ENCODE measurements at regions not wholly inside any gene's neighbourhood (a gene's known extent, or its start where the extent isn't known, plus 50 kb on each side); places are given as distances from the start of the nearest gene placed in this dataset.

GRCh38 chr5:2300861-2301574, 418.3 kb upstream of the IRX4 start:
- DNase-seq (ENCODE audit: low spot score) (no peak), FAIRE-seq (no peak)

GRCh38 chr5:2300421-2300820, 417.7 kb upstream of the IRX4 start:
- DNase-seq (ENCODE audit: low spot score), result no peak
- no peak for FAIRE-seq

DNA sequence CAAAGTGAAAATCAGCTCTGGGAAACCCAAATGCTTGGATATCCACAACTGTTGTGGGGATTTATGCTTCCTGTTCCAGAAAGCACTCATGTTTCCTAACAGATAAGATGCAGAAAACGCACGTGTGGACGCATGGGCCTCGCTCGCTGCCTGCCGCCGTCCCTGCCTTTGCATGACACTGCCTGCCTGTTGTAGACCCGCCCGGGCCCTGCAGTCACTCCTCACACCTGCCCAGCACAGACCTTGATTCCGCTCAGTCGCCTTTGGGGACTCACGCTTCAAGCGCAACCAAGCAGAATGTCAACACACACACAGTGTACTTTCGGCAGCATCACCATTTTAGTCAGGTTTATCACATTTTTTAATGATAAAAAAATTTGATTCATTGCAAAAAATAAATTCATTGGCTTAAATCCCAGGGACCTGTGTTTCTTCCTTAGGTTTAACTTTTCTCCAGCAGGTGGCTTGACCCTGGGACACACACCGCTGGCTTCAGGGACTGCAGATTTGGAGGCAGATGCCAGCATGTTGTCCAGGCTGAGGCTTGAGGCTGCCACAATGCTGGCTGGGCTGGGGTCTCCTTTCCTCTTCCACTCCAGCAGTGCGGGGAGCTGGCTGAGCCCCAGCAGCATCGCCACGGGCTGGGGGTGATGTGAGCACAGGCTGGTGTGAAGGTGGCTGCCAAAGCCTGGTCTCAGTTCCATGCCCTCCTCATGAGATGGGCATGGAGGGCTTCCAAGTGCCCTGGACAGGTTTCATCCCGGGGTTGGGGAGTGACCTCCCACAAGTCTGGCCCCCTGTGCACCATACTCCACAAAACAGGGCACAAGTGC, 416.9 kb upstream of the IRX4 start:
- no peak for DNase-seq (ENCODE audit: low spot score)
- FAIRE-seq, result no peak

DNA sequence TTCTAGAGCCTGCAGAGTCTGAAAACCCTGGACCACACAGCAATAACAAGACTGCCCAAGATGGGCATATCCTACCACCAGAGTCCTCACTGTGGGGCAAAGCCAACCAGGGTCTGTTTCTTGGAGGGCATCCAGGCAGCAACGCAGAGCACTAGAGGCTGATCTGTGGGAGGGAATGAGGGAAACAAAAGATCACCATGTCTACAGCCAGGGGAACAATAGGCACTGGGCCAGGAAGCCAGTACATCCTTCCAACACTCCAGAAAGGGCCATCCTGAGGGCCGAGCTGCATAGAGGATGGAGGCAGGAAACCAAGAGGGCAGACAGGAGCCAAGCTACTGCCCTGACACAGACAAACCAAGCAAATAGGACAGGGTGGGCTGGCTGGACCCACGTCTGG, 416.1 kb upstream of the IRX4 start:
- DNase-seq (ENCODE audit: low spot score) (no peak), FAIRE-seq (no peak)

GRCh38 chr5:2297991-2298390, 415.3 kb upstream of the IRX4 start:
- no peak for DNase-seq (ENCODE audit: low spot score)
- no peak for FAIRE-seq

DNA sequence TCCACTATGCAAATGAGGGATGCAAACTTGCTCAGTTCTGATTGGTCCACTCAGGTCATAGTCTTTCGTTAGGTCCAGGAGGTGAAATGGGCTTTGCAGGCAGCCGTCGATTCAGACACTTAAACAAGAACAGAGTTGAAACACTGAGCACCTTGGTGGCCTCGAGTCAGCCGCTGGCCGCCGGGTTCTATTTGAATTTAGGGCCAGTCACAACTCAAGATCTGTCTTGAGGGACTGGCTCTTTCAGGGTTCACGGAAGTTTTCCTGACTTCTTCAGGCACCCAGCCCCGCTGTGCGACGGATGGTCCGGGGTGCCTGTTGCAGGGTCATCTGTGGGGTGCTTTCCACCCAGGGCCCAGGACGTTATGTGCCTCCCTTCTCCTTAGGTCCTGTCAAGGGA, 412.8 kb upstream of the IRX4 start:
- no peak for DNase-seq (ENCODE audit: low spot score)
- no peak for FAIRE-seq

DNA sequence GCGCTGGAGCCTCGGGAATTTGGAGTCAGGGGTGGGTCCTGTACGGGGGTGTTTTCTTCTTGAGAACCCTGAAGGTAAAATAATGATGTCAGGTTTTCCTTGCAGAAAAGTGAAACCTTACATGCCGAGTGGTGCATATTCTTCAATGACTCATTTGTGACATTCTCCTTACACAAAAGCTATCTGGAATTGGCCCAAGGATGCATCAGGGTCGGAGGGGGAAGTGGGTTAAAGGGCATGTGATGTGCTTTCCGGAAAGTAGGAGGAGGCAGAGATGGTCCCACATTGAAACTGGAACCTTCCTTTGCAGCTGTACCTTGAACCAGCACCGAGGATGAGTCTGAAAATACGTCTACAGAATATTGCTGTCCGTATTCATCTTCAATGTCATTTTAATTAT, 411.2 kb upstream of the IRX4 start:
- DNase-seq (ENCODE audit: low spot score), result peak; percentile 69
- FAIRE-seq, result peak; percentile 86

GRCh38 chr5:2291146-2291840, 408.6 kb upstream of the IRX4 start:
- no peak for FAIRE-seq
- no peak for DNase-seq (ENCODE audit: low spot score)

- no peak for FAIRE-seq
Measured at GRCh38 chr5:2289380-2289779, 406.7 kb upstream of the IRX4 start.

GRCh38 chr5:2288968-2289367, 406.2 kb upstream of the IRX4 start:
- DNase-seq (ENCODE audit: low spot score) (no peak), FAIRE-seq (no peak)

More at GRCh38 chr5:2289380-2289779, 406.7 kb upstream of the IRX4 start:
- DNase-seq (ENCODE audit: low spot score), result no peak

DNA sequence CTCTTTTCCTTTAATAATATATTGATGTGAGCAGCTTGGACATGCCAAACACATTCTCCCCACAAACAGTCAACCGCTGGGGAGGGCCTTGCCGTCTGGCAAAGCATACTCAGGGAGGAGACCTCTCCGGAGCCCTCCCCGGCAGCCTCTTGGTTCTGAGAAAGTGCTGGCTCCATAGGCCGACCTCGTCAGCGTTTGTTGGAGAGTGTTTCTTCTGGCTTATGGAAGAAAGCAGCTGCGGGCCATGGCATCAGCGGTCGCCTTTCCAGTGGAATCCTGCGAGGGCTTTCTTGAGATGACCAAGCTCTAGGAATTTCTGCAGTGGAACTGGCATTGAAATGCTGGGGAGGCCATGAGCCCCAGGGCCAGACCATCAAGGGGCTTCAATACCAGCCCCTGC, 405.7 kb upstream of the IRX4 start:
- DNase-seq (ENCODE audit: low spot score) (no peak), FAIRE-seq (no peak)

- no peak for DNase-seq (ENCODE audit: low spot score)
- peak; percentile 90 for FAIRE-seq
Measured at GRCh38 chr5:2286250-2286649, 403.5 kb upstream of the IRX4 start.

DNA sequence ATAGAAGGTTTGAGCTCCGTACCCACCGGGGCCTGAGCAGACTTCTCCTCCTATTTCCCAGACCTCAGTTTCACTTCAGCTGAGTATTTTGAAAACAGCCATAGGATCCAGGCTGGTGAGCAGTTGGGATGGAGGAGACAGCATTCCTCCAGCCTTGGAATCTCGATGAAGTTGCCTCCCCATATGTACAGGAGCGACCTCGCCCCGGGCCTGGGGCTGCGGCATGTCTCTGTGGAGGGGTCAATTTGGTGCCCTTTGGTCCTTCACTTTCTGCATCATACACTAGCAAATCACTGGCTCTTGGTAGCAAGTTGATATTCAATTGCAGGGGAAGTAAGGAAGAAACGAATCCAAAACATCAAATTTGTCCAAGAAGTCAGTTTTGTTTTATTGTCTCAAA, 402.0 kb upstream of the IRX4 start:
- FAIRE-seq (no peak), DNase-seq (ENCODE audit: low spot score) (no peak)

- FAIRE-seq (no peak), DNase-seq (ENCODE audit: low spot score) (no peak)
Measured at GRCh38 chr5:2283481-2284045, 400.8 kb upstream of the IRX4 start.

DNA sequence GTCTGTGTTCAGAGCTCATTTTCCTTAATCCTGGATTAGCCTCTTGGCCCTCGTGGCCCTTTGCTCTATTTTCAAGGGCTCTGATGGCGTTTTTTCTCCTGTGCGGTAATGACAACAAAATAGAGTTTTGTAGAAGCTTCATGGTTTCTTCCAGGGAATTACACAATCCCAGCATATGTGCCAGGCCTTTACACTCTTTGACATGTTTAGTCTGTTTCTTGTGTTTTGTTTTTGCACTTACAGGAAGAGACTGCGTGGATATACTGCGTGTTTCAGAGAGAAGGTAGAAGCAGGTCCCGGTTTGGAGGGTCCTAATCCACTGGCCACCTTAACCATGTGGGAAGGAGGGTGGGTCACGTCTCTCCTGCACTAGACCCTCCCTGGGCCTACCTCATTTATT, 400.2 kb upstream of the IRX4 start:
- no peak for FAIRE-seq
- DNase-seq (ENCODE audit: low spot score), result no peak

DNA sequence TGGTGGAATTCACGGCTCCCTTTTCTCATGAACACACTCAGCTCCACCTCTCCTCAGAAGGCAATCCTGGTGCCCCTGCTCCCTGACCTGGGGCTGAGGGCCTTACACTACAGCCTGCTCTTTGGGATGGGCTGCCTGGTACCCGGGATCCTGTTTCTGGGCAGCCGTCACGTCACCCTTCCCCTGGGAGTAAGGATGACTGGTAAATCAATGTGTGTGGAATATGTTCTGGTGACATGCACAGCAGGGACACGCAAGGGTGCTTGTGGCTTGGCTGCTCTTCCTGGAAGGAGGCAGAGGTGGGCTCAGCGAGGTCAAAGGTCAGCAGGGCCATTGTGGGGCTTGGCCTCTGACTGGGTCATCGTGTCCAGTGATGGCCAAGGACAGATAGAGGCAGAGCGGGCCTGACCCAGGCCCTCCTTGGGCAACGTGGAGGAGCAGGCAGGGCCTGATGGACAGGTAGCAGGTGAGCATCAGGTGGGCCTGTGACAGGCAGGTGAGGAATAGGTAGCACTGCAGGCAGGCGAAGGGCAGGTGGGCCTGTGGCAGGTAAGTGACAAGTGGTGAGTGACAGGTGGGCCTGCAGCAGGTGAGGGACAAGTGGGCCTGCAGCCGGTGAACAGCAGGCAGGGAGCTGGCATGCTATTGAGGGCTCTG, 399.4 kb upstream of the IRX4 start:
- FAIRE-seq, result peak; percentile 82
- DNase-seq (ENCODE audit: low spot score), result no peak

- FAIRE-seq (no peak), DNase-seq (ENCODE audit: low spot score) (no peak)
Measured at GRCh38 chr5:2281446-2281845, 398.7 kb upstream of the IRX4 start.

- no peak for DNase-seq (ENCODE audit: low spot score)
- peak; percentile 62 for FAIRE-seq
Measured at GRCh38 chr5:2280318-2280717, 397.6 kb upstream of the IRX4 start.

- DNase-seq (ENCODE audit: low spot score), result no peak
- FAIRE-seq, result no peak
Measured at GRCh38 chr5:2278825-2279456, 396.2 kb upstream of the IRX4 start.

GRCh38 chr5:2277886-2278285, 395.2 kb upstream of the IRX4 start:
- no peak for DNase-seq (ENCODE audit: low spot score)
- no peak for FAIRE-seq

- FAIRE-seq (no peak), DNase-seq (ENCODE audit: low spot score) (no peak)
Measured at GRCh38 chr5:2276101-2276500, 393.4 kb upstream of the IRX4 start.
